ENCODE measurements at regions not wholly inside any gene's neighbourhood (a gene's known extent, or its start where the extent isn't known, plus 50 kb on each side); places are given as distances from the start of the nearest gene placed in this dataset.

DNA sequence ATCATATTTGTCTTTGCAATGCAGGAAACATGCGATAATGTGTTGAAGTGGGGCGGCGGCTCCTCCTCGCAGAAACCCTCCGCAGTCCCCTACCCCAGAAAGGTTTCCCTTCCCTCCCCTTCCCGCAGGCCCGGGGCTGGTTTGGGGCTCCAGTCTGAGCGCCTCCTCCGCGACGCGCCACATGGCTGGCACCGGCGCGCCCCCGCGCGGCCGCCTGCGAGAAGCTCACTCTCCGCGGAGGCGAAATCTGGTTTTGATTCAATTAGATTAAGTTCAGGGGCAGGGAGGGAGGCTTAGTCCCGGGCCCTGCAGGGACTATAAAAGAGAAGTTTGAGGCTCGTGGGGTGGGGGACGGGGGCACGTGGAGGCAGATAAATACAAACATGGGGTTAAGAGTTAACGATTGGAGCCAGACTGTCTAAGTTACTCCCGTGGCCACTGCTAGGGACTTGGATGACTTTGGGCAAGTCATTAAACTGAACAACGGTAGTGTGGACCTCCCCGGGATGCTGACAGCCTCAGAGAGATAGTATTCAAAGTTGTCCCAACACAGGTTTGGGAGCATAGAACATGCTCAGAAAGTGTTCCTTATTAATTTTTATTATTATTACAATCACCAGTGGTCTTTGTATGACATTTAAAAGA, 69.4 kb downstream of the MSX2 start:
- TF ChIP-seq, protein P1, sequence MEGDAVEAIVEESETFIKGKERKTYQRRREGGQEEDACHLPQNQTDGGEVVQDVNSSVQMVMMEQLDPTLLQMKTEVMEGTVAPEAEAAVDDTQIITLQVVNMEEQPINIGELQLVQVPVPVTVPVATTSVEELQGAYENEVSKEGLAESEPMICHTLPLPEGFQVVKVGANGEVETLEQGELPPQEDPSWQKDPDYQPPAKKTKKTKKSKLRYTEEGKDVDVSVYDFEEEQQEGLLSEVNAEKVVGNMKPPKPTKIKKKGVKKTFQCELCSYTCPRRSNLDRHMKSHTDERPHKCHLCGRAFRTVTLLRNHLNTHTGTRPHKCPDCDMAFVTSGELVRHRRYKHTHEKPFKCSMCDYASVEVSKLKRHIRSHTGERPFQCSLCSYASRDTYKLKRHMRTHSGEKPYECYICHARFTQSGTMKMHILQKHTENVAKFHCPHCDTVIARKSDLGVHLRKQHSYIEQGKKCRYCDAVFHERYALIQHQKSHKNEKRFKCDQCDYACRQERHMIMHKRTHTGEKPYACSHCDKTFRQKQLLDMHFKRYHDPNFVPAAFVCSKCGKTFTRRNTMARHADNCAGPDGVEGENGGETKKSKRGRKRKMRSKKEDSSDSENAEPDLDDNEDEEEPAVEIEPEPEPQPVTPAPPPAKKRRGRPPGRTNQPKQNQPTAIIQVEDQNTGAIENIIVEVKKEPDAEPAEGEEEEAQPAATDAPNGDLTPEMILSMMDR (IDR thresholded peaks at IDR 0.05), result peak in 5 of 7 experiments; percentile 34 to 73 (median 64)
- TF ChIP-seq EP300 (IDR thresholded peaks at IDR 0.05), result no peak
- TF ChIP-seq POLR2A (IDR thresholded peaks at IDR 0.05), result no peak
